K562 (cell line): ENCODE measurements at regions not wholly inside any gene's neighbourhood (a gene's known extent, or its start where the extent isn't known, plus 50 kb on each side); places are given as distances from the start of the nearest gene placed in this dataset.

Experiments
- ATAC-seq: fragments of 200-7000 bp; cut with Tn5 transposase; 3 replicates; pipeline ENCODE4 v1.9.1; 2020; ENCODE audit warnings: moderate library complexity
- BruUV-seq: library from RNA; stranded (reverse); fragments of 400-500 nt; replicated peaks from 2 replicates; lab custom pipeline; 2021; lab: Mats Ljungman, UMichigan
- CTCF ChIA-PET: fragments of 300-600 bp; formaldehyde crosslinking; extraction: SDS; loops from one replicate; lab custom pipeline; 2021; ENCODE audit warnings: low intra/inter-chr PET ratio; lab: Yijun Ruan, JAX
- POLR2A ChIA-PET: fragments of 300-600, 350-650 bp; sonication (Branson Sonifier 250); formaldehyde crosslinking; extraction: SDS; loops from one replicate; lab custom pipeline; 2021; ENCODE audit warnings: antibody characterized with exemption, inconsistent platforms; lab: Yijun Ruan, JAX
- DNase-seq, 4 experiments: peaks; one replicate each; pipeline versions ENCODE4 v3.0.0 to v3.0.0-alpha.2; 2011 to 2018; ENCODE audit warnings: low spot score in 3 of 4, mixed read lengths in 3 of 4; ENCODE audit errors: extremely low read depth in 1 of 4
- FAIRE-seq: peaks from 2 replicates; lab custom pipeline; 2011; peaks lifted over from hg19 to GRCh38; lab: Jason Lieb, UNC
- H2AFZ ChIP-seq: 2 replicates; pipeline ENCODE4 v1.6.0; 2011; ENCODE audit warnings: low read depth, low read length, control low read depth, inconsistent platforms
- H3K27ac ChIP-seq: fragments of 200-600 bp; 3 replicates; pipeline ENCODE4 v1.8.0; 2011; ENCODE audit warnings: low read depth, mild to moderate bottlenecking, control low read depth, inconsistent platforms, low read length, moderate library complexity, mixed read lengths; ENCODE audit errors: extremely low read depth
- H3K27me3 ChIP-seq, 2 experiments: fragments of 300-600 bp in 1 of 2; 2 replicates in 1 of 2; 3 replicates in 1 of 2; pipeline versions ENCODE4 v1.6.0 to v1.8.0; 2011; ENCODE audit warnings: inconsistent platforms in 2 of 2, low read length in 2 of 2, mild to moderate bottlenecking in 1 of 2, mixed read lengths in 1 of 2, moderate library complexity in 1 of 2; ENCODE audit not compliant: control insufficient read depth in 2 of 2, insufficient read depth in 2 of 2
- H3K36me3 ChIP-seq: fragments of 300-600 bp; 3 replicates; pipeline ENCODE4 v1.8.0; 2011; ENCODE audit warnings: mild to moderate bottlenecking, low read length, inconsistent platforms; ENCODE audit not compliant: control insufficient read depth, insufficient read depth
- H3K4me1 ChIP-seq, 2 experiments: fragments of 200-600 bp in 1 of 2; replicated peaks in 1 of 2; 2 replicates in 1 of 2; 3 replicates in 1 of 2; pipeline versions ENCODE4 v1.5.1 to v1.8.0; 2011; ENCODE audit warnings: inconsistent platforms in 2 of 2, low read length in 2 of 2, mild to moderate bottlenecking in 1 of 2, mixed read lengths in 1 of 2, moderate library complexity in 1 of 2; ENCODE audit not compliant: control insufficient read depth in 2 of 2, insufficient read depth in 2 of 2
- H3K4me2 ChIP-seq: 2 replicates; pipeline ENCODE4 v1.6.1; 2011; ENCODE audit warnings: low read length, control low read depth, inconsistent platforms, mixed read lengths; ENCODE audit not compliant: insufficient read depth
- H3K4me3 ChIP-seq: fragments of 200-600 bp; sonication (generic), shearing (Covaris generic); 2 replicates; pipeline ENCODE4 v1.5.1; 2016; ENCODE audit warnings: control low read depth, inconsistent platforms
- H3K79me2 ChIP-seq: fragments of 200-600 bp; 3 replicates; pipeline ENCODE4 v1.8.0; 2011; ENCODE audit warnings: low read length, inconsistent platforms; ENCODE audit not compliant: control insufficient read depth, insufficient read depth
- H3K9ac ChIP-seq, 2 experiments: 2 replicates each; pipeline versions ENCODE4 v1.6.0 to v1.6.1; 2011; ENCODE audit warnings: low read depth in 2 of 2, low read length in 2 of 2, control low read depth in 1 of 2, inconsistent platforms in 1 of 2, mild to moderate bottlenecking in 1 of 2, mixed read lengths in 1 of 2; ENCODE audit not compliant: insufficient read depth in 1 of 2
- H3K9me1 ChIP-seq: one replicate; pipeline ENCODE4 v1.6.0; 2011; ENCODE audit warnings: inconsistent platforms, mild to moderate bottlenecking, low read length, moderate library complexity; ENCODE audit not compliant: control insufficient read depth, insufficient read depth
- H3K9me3 ChIP-seq: replicated peaks from 2 replicates; pipeline ENCODE4 v1.5.1; 2011; ENCODE audit warnings: low read depth, low read length, inconsistent platforms; ENCODE audit not compliant: control insufficient read depth, insufficient read depth
- H4K20me1 ChIP-seq: replicated peaks from 2 replicates; pipeline ENCODE4 v1.6.1; 2011; ENCODE audit warnings: low read length, inconsistent platforms, mixed read lengths; ENCODE audit not compliant: control insufficient read depth, insufficient read depth
- ADNP ChIP-seq: fragments of 200-800 bp; sonication (Bioruptor generic); IDR thresholded peaks from 2 replicates; pipeline ENCODE4 v1.6.1; 2016; ENCODE audit warnings: missing genetic modification characterization, missing compliant biosample characterization
- ATF3 ChIP-seq, 2 experiments: fragments of 450-650 bp in 1 of 2; sonication (generic) in 1 of 2; formaldehyde crosslinking in 1 of 2; IDR thresholded peaks in 1 of 2; conservative IDR thresholded peaks in 1 of 2; 2 replicates each; pipeline versions ENCODE4 v1.6.1 to v1.8.1; 2016 to 2023; ENCODE audit warnings: mild to moderate bottlenecking in 2 of 2, moderate library complexity in 2 of 2, inconsistent platforms in 1 of 2, missing genetic modification reagents in 1 of 2
- ESRRA ChIP-seq: fragments of 450-650 bp; IDR thresholded peaks from 2 replicates; pipeline ENCODE4 v1.6.1; 2014; ENCODE audit warnings: low read depth, mild to moderate bottlenecking, moderate library complexity, borderline replicate concordance
- GABPB1 ChIP-seq: sonication (generic); formaldehyde crosslinking; IDR thresholded peaks from 2 replicates; pipeline ENCODE4 v1.8.0; 2022; ENCODE audit warnings: mild to moderate bottlenecking, missing genetic modification reagents
- MBD2 ChIP-seq: sonication (generic); IDR thresholded peaks from 2 replicates; pipeline ENCODE4 v1.6.1; 2016; ENCODE audit warnings: low read depth, borderline replicate concordance
- PKNOX1 ChIP-seq: fragments of 450-650 bp; IDR thresholded peaks from 2 replicates; pipeline ENCODE4 v1.6.1; 2016
- SETDB1 ChIP-seq: IDR thresholded peaks from one replicate; pipeline ENCODE4 v1.6.1; 2012; ENCODE audit warnings: low read length, control low read depth, inconsistent platforms
- SPI1 ChIP-seq: IDR thresholded peaks from 2 replicates; pipeline ENCODE4 v1.6.1; 2011; ENCODE audit warnings: low read depth, low read length, control low read depth, borderline replicate concordance
- ZNF354B ChIP-seq: fragments of 250-450 bp; sonication (Bioruptor Pico); IDR thresholded peaks from 2 replicates; pipeline ENCODE4 v1.4.0; 2020
- WGBS: fragments of 100-300 bp; shearing (Covaris generic); methylation state at CpG from one replicate; pipeline ENCODE4 v1.1.6; 2016; ENCODE audit warnings: low coverage, mixed read lengths; ENCODE audit not compliant: insufficient coverage; ENCODE audit errors: missing lambda C conversion rate; 5-methylcytosine and 5-hydroxymethylcytosine counted together
- in situ Hi-C: fragments of 300-500 bp; cut with MboI; formaldehyde crosslinking; loops from 4 replicates; pipeline ENCODE4 v1.15.0; 2018; ENCODE audit warnings: inconsistent platforms, mixed read lengths
- intact Hi-C: fragments of 100-400 bp; cut with micrococcal nuclease; formaldehyde crosslinking; loops from 2 replicates; pipeline ENCODE4 v1.14.2; 2022
- TF ChIP-seq, protein P1 (sequence below), 2 experiments: fragments of 450-650 bp in 1 of 2; sonication (generic) in 1 of 2; formaldehyde crosslinking; conservative IDR thresholded peaks; 2 replicates each; pipeline versions ENCODE4 v1.4.0 to v1.8.1; 2020 to 2022; ENCODE audit warnings: mild to moderate bottlenecking in 1 of 2, missing genetic modification reagents in 1 of 2
- TF ChIP-seq, protein P2 (sequence below): fragments of 250-450 bp; sonication (Bioruptor Pico); IDR thresholded peaks from 2 replicates; pipeline ENCODE4 v1.5.0; 2021; ENCODE audit warnings: mild to moderate bottlenecking, borderline replicate concordance

- H3K27ac ChIP-seq: no peak overlapping the region
- in situ Hi-C loops (no loop called here), intact Hi-C loops (no loop called here)
- ChIA-PET POLR2A (no interaction called here), CTCF (no interaction called here)
- H3K4me2 ChIP-seq: no peak overlapping the region
- H4K20me1 ChIP-seq: no peaks in the 10 kb centered on the region
- no peak for DNase-seq
- no peaks in the 10 kb centered on the region for H3K9me1 ChIP-seq
- no peak overlapping the region for H2AFZ ChIP-seq
- no peak overlapping the region for H3K4me3 ChIP-seq
- BruUV-seq: no TSS peak
- no peaks in the 10 kb centered on the region for H3K27me3 ChIP-seq
- no peak for FAIRE-seq
- TF ChIP-seq ESRRA: no peak
- TF ChIP-seq SPI1: no peak
- peak; percentile 35; the same call in 1 of the 2 replicates for TF ChIP-seq ATF3 (IDR thresholded peaks at IDR 0.05)
- no peak for TF ChIP-seq ATF3 (CRISPR knock-in tag; conservative IDR thresholded peaks at IDR 0.05)
- no peak for TF ChIP-seq MBD2
- TF ChIP-seq GABPB1: no peak
- TF ChIP-seq, protein P1, sequence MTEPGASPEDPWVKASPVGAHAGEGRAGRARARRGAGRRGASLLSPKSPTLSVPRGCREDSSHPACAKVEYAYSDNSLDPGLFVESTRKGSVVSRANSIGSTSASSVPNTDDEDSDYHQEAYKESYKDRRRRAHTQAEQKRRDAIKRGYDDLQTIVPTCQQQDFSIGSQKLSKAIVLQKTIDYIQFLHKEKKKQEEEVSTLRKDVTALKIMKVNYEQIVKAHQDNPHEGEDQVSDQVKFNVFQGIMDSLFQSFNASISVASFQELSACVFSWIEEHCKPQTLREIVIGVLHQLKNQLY (CRISPR knock-in tag; conservative IDR thresholded peaks at IDR 0.05): no peak
- no peak for TF ChIP-seq ZNF354B (CRISPR knock-in tag)
- TF ChIP-seq, protein P2, sequence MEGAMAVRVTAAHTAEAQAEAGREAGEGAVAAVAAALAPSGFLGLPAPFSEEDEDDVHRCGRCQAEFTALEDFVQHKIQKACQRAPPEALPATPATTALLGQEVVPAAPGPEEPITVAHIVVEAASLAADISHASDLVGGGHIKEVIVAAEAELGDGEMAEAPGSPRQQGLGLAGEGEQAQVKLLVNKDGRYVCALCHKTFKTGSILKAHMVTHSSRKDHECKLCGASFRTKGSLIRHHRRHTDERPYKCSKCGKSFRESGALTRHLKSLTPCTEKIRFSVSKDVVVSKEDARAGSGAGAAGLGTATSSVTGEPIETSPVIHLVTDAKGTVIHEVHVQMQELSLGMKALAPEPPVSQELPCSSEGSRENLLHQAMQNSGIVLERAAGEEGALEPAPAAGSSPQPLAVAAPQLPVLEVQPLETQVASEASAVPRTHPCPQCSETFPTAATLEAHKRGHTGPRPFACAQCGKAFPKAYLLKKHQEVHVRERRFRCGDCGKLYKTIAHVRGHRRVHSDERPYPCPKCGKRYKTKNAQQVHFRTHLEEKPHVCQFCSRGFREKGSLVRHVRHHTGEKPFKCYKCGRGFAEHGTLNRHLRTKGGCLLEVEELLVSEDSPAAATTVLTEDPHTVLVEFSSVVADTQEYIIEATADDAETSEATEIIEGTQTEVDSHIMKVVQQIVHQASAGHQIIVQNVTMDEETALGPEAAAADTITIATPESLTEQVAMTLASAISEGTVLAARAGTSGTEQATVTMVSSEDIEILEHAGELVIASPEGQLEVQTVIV: no peak
- no peak for TF ChIP-seq SETDB1
- peak; percentile 64 for TF ChIP-seq PKNOX1
- TF ChIP-seq ADNP (tag): no peak
- H3K9ac ChIP-seq: peak overlapping the region in 1 of 2 experiments; percentile 58; a peak in 1 of 4 replicates
- ATAC-seq: peak; percentile 60; the same call in 2 of the 3 replicates
- H3K36me3 ChIP-seq: no peaks in the 10 kb centered on the region
- 26% methylated on average over 3 of the region's 14 CpGs for WGBS
- H3K4me1 ChIP-seq: peaks cover 5 to 12% of the 10 kb centered on the region in 2 experiments; a peak in 4 of 5 replicates
- H3K79me2 ChIP-seq: no peaks in the 10 kb centered on the region
- no peaks in the 10 kb centered on the region for H3K9me3 ChIP-seq
Measured at GRCh38 chrX:40474205-40474626, 106.6 kb upstream of the ATP6AP2 start.
